EH (cell line): ENCODE measurements at regions not wholly inside any gene's neighbourhood (a gene's known extent, or its start where the extent isn't known, plus 50 kb on each side); places are given as distances from the start of the nearest gene placed in this dataset.

ENCODE experiments used
- DNase-seq: peaks from one replicate; pipeline ENCODE4 v3.0.0-alpha.2; 2015; ENCODE audit warnings: low read depth

GRCh38 chr2:199025146-199025545, 432.6 kb downstream of the SATB2 start:
- no peak for DNase-seq

DNA sequence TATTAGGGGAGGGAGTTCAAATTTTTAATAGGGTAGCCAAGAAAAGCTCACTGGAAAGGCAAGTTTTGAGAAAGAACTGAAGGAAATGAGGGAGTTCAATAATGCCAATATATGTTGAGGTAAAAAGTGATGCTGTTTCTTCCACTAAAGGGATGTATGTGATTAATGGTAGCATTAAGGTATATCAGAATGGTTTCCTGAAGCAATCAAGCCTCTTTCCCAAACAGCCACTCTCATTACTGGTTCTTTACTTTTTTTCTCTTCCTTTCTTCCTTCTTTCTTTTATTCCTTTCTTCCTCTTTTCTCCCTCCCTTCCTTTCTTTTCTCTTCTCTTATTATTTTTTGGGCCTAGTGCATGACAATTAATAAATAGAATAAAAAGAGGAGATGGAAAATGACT, 433.5 kb downstream of the SATB2 start:
- no peak for DNase-seq

DNA sequence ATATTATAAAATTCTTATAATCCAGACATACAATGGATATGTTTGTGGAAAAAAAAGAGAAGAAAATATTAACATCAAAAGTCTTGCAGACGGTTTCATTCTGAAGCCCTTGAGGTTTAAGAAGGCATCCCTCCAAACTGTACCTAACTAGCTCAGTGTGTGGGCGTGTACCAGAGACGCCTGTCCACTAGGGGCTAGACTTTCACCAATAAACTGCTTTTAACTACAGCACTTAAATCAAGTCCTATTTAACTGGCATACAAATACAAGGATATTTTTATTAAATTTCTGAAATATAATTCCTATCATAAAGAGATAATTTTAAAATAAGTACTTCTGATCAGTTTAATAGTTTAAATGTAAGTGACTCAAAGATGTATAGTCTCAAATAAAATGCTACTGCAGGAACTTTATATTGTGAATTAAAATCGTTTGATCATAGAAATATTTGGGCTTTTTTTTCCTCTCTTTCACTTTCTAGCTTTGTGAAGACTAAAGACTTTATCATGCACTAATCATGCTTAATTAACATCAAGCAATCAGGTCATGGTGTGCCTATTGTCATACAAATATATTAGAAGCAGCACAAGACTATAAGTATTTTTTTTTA, 437.7 kb downstream of the SATB2 start:
- peak; percentile 55 for DNase-seq

DNA sequence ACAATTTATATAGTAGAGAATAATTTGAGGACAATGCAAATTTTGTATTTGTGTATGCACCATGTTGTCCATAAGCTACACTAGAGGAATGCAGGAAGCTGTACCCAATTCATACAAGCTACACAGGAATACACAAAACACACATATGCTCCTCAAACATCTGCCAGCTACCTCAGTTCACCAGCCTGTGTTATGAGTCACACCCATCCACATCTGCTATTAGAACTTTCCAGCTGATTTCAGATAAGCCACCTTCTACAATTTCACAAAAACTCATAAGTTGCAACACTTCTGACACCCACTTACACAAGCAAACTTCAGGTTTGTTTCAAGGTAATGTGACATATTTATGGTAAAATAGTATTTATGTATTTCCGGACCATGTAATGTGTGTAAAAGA, 438.9 kb downstream of the SATB2 start:
- DNase-seq: no peak

GRCh38 chr2:199015072-199015471, 442.7 kb downstream of the SATB2 start:
- DNase-seq: no peak

- no peak for DNase-seq
Observed at GRCh38 chr2:199014226-199014625, 443.5 kb downstream of the SATB2 start.

- DNase-seq: no peak
Observed at GRCh38 chr2:199011908-199012307, 445.8 kb downstream of the SATB2 start.

DNA sequence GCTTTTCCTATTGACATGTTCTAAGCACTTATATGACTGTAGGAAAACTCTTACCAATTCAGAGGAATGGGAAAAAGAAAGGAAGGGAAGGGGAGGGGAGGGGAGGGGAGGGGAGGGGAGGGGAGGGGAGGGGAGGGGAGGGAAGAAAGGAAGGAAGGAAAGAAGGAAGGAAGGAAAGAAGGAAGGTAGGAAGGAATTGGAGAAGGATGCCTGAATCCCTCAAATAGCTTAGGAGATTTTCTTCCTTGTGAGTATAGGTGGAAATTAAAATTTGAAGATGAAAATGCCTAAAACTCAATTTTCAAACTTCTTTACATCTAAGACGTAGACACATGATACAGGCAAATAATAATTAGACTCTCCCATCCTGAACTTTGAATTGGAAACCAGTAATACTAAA, 463.1 kb downstream of the SATB2 start:
- no peak for DNase-seq

GRCh38 chr2:198991431-198991830, 466.3 kb downstream of the SATB2 start:
- DNase-seq: no peak

- DNase-seq: no peak
Observed at GRCh38 chr2:198975779-198976178, 482.0 kb downstream of the SATB2 start.

GRCh38 chr2:198973785-198974184, 484.0 kb downstream of the SATB2 start:
- DNase-seq: no peak

DNA sequence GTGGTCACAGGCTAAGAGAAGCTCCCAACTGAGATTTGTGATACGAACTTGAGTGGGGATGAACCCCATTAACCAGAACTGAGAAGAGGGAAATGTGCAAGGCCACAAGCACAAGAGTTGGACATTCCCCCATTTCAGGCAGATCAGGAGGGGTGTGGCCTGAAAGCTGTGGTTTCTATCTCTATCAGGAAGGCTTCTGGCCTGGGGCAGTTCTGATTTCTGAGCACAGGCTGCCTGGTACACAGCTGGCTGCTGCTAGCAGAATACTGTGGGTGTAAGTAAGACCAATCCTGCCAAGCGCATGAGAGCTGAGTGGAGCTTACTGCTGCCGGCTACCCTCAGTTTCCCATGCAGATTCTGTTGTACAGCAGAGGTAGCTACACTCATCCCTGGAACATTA, 484.6 kb downstream of the SATB2 start:
- DNase-seq: peak; percentile 11

DNA sequence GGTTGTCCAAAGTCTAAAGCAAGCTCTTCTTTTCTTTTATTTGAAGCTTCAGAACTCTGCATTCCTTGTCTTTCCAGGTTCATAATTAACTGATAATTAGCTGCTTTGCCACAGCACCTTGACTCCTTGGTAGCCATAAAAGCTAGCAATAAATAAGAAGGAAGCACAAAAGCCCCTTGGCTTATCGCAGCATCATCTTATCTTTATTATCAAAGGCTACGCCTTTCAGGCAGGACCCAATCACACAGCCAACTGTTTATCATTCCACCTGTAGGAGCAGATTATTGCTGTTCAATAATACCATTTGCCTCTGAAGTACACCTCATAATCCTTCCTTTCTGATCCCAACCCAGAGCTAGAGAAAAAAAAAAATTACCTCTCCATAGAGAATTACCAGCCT, 489.2 kb downstream of the SATB2 start:
- DNase-seq: no peak

DNA sequence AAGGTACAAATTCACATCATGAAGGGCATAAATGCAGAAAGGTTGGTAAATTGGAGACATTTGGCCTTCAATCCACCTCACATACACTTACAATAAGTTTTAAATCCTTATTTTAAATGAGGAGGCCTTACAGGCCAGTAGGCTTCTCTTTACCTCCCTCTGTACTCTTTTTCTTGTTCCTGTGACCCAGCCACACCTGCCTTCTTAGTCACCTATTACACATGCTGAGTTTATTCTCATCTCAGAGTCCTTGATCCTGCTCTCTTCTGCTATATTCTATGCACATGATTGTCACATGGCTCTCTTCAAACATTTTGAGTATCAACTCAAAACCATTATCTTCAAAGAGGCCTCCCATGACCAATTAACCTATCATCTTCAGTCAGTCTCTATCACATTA, 491.5 kb downstream of the SATB2 start:
- no peak for DNase-seq

DNA sequence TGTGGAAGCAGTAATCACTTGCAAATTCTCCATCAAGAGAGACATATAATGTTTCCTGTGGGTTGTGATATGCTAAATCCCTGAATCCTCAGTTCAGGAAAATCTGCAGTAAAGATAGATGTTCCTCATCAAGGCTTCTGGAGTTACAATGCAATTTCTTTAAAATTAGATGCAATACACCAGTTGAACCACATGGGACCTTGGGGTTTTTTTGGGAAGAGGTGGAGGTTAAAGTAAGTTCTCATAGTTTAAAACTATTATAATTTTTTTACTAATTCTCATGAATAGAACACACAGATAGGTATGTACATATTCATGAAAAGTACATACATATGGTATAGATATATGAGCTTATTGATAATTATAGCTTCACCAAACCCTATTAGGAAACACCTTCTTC, 496.2 kb downstream of the SATB2 start:
- no peak for DNase-seq

- peak; percentile 17 for DNase-seq
Observed at GRCh38 chr2:198957181-198957580, 500.6 kb downstream of the SATB2 start.

DNA sequence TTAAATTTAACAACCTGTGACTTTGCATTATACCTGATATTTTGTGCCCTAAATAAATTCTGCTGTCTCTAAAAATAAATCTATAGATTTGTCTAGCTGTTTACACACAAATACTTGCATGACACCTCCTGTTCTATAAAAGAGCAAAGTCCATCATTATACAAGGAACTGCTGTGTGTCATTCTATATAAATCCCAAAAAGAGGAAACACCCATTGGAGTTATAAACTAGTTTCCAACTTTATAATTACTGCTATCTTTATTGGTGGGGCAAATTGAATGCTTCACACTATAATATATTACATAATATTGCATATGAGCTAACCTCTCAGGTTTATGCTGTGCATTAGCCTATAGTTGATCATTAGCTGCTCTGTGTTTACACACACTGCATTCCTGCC, 504.4 kb downstream of the SATB2 start:
- DNase-seq: no peak

DNA sequence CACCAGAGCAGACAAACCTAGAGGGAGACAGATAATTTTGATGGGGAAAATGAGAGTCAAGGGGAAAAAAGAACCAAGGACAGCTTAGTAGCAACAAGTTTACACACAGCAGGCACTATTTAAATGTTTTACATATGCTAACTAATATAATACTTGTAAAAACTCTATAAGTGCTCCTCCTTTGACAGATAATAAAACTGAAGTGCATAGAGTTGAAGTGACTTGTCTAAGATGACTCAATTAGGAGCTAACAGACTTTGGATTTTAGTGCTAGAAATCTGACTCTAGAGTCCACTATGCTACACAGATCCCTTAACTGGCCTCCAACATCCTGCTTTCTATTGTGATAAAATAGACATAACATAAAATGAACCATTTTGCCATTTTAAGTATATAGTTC, 506.9 kb downstream of the SATB2 start:
- no peak for DNase-seq

DNA sequence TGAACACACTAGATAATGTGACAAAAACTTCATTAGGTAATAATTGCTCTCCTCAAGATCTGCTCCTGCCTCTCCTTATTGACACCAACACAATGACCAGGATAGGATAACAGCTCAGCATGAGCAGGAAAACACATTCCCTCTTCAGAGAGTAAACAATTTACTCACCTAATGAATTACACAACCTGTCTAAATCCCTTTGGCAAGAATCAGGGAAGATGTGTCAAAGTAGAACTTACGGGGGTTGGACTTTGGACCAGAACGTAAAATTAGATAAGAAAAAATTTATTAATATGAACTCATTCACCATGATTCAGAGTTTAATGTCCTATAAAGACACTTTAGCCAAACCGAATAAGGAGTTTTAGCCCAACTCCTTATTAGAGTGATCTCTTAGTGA, 512.2 kb downstream of the SATB2 start:
- no peak for DNase-seq

- peak; percentile 8 for DNase-seq
Observed at GRCh38 chr2:198930170-198930569, 527.6 kb downstream of the SATB2 start.

DNA sequence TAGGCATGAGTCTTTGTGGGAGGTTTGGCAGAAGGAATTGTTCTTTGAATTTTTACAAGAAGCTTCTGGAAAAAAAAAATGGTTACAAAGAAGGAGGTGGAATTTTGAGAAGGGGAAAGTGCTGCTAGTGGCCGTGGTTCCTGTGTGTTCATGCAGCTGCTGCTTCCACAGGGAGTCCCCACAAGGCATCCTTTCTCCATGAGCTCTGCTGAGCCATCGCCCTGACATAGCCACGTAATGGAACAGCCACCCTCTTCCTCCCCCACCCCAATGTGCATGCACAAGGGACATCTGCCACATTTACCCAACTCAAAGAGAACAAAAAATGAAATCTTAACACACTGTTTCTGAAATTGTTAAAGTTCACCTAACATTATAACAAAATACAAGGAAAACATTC, 529.7 kb downstream of the SATB2 start:
- peak; percentile 2 for DNase-seq

DNA sequence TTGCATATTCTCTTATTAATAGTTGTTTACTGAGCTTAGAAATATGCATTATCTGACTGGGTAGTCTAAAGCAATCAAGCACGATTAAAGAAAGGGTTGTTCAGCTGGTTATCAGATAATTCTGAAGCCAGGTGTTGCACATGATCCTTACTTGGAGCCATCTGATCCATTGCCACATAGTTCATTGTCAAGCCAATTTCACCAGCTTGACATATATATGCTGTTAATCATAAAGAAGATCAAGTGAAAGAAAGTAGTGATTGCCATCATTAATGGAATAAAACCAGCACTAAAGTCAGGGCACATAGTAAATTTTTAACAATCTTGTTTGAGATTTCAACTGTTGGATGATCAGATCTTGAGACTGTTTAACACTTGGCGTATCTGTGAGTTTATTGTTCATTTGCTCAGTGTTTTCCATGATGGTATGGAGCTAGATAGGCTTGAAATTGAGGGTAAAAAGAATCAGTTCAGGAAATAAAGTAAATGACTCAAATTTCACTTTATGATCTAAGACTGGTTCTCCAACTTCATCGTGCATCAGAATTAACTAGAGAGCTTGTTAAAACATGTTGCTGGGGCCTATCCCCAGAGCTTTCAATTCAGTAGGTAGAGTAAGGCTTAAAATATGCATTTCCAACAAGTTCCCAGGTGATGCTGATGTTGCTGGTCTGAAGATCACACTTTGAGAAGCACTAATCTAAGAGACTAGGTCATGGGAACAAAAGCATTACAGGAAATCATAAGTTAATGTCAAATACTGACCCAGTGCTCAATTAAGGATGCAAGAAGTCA, 539.6 kb downstream of the SATB2 start:
- DNase-seq: no peak

DNA sequence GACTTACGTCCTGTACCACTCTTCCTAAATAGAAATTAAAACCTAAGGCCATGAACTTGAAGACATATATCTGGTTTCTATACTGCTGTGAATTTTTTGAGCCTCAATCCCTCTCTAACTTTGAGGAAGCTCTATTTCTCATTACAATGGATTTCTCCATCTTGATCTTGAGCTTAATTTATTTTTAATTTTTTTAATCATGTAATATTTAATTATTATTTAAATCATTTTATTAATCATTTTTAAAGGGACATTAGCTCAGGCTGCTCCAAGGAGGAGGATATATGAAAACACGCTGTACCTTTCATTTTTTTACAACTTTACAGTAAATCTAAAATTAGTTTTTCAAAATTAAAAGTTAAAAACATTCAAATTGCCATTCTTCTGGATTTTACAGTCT, 540.5 kb downstream of the SATB2 start:
- no peak for DNase-seq

GRCh38 chr2:198916548-198917080, 541.1 kb downstream of the SATB2 start:
- DNase-seq: no peak
